ENCODE measurements at regions not wholly inside any gene's neighbourhood (a gene's known extent, or its start where the extent isn't known, plus 50 kb on each side); places are given as distances from the start of the nearest gene placed in this dataset.

DNA sequence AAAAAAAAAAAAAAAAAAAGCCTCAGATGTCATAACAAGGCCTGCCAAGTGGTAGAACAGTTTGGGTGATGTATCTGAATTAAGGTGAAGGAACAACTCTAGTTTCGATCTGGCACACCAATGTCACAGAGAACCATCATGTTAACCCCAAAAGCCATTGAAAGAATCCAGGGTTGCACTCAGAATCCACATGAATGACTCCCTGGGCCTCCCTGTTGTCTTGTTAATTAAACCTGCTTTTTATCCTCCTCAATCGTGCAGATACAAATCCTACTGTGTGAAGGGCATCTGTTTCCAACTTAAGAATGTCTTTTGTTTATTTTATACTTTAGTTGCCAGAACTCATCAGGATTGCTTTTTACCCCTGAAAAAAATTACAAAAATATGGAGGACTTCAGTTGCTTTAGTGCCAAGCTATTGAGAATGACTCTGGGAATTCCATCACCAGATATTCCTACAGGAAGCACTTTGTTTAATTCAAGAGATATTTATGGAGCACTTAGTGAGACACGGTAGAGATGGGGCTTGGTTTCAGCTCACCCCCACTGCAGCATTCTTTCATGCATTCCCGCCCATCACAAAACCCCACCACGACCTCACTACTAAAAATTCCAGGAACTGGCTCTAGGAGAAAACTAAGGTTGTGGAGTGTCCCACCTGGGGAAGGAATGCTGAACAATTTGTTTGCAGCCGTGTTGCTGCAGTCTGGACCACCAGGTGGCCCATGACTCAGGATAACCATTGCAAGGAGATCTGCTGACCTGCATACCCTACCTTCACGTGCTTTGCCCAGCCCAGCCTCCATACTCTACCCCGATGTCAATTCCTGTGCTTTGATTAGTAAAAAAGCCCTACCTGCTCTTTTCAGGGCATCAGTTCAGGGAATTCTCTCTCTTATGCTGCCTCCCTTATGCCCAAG lies 63.8 kb upstream of the GPRC5B start:
- H3K27ac ChIP-seq = no peak overlapping the region
- no peak overlapping the region for H3K4me3 ChIP-seq
- H3K9me3 ChIP-seq = no peaks in the 10 kb centered on the region
- ATAC-seq = no peak
- no peak for DNase-seq
- no peaks in the 10 kb centered on the region for H3K36me3 ChIP-seq
- no peaks in the 10 kb centered on the region for H3K4me1 ChIP-seq
- no peaks in the 10 kb centered on the region for H3K27me3 ChIP-seq
- intact Hi-C loops (cut with DNase I) = no loop called here
- TF ChIP-seq, protein P1, sequence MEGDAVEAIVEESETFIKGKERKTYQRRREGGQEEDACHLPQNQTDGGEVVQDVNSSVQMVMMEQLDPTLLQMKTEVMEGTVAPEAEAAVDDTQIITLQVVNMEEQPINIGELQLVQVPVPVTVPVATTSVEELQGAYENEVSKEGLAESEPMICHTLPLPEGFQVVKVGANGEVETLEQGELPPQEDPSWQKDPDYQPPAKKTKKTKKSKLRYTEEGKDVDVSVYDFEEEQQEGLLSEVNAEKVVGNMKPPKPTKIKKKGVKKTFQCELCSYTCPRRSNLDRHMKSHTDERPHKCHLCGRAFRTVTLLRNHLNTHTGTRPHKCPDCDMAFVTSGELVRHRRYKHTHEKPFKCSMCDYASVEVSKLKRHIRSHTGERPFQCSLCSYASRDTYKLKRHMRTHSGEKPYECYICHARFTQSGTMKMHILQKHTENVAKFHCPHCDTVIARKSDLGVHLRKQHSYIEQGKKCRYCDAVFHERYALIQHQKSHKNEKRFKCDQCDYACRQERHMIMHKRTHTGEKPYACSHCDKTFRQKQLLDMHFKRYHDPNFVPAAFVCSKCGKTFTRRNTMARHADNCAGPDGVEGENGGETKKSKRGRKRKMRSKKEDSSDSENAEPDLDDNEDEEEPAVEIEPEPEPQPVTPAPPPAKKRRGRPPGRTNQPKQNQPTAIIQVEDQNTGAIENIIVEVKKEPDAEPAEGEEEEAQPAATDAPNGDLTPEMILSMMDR (IDR thresholded peaks at IDR 0.05) = no peak

DNA sequence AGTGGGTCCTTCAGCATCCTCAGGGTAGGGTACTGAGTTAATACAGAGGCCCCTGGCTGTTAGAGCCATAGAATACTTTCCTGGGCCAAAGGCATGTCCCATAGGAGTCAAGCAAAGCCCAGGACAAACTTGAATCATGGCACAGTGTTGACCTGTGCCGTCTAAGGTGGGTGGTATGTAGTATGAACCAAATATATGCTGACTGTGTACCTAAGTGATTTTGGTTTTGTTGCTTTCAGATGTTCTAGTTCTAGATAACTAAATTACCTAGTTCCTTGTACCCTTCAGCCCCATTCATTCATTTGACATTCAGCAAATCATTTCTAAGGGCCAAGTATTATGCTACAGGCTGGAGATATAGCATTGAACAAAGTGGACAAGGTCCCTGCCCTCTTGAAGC lies 61.3 kb upstream of the GPRC5B start:
- H3K4me3 ChIP-seq = no peak overlapping the region
- no peaks in the 10 kb centered on the region for H3K36me3 ChIP-seq
- ATAC-seq (no peak), DNase-seq (no peak)
- H3K27ac ChIP-seq = no peak overlapping the region
- TF ChIP-seq, protein P1 (IDR thresholded peaks at IDR 0.05) = no peak
- intact Hi-C loops (cut with DNase I) = no loop called here
- H3K27me3 ChIP-seq = no peaks in the 10 kb centered on the region
- no peaks in the 10 kb centered on the region for H3K4me1 ChIP-seq
- no peaks in the 10 kb centered on the region for H3K9me3 ChIP-seq

DNA sequence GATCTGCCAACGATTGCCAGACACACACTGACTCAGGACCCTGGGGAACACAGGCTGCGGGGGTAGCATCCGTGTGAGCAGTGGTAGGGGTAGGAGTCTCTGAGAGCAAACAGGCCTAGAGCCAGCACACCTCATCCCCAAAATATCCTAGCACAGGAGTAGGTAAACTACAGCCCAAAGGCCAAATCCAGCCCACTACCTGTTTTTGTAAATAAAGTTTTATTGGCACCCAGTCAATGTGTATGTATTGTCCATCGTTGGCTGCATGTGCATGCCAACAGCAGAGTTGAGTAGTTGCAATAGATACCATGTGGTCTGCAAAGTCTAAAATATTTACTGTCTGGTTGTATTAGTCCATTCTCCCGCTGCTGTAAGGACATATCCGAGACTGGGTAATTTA lies 55.5 kb upstream of the GPRC5B start:
- Histone ChIP-seq H3K9me3 (no peaks in the 10 kb centered on the region), H3K36me3 (no peaks in the 10 kb centered on the region), H3K27ac (no peak overlapping the region), H3K27me3 (peaks cover 4% of the 10 kb centered on the region), H3K4me3 (no peak overlapping the region), H3K4me1 (no peaks in the 10 kb centered on the region)
- TF ChIP-seq, protein P1 (IDR thresholded peaks at IDR 0.05) = no peak
- ATAC-seq = no peak
- intact Hi-C loops (cut with DNase I) = no loop called here
- DNase-seq = no peak

DNA sequence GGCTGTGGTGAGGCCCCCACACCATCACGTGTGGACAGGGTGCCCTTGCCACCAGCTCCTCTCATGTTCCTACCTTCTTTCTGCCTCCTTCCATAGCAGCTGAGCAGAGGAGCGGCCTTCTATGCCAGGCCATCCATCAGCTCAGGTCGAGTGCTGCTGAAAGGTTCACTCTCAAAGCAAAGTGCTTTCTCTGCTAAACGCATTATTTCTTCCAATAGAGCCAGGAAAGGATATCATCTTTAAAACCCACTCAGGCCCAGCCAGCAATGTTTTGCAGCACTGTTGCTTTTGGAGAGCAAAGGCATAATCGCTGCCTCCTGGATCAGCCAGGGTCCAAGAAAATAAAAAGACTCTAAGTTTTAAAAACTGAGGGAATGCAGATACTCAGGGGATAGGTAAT lies 54.9 kb upstream of the GPRC5B start:
- Histone ChIP-seq H3K36me3 (no peaks in the 10 kb centered on the region), H3K27ac (no peak overlapping the region), H3K4me1 (no peaks in the 10 kb centered on the region), H3K27me3 (peaks cover 4% of the 10 kb centered on the region), H3K9me3 (no peaks in the 10 kb centered on the region), H3K4me3 (no peak overlapping the region)
- intact Hi-C loops (cut with DNase I) = no loop called here
- no peak for DNase-seq
- ATAC-seq = no peak
- TF ChIP-seq, protein P1 (IDR thresholded peaks at IDR 0.05) = no peak

DNA sequence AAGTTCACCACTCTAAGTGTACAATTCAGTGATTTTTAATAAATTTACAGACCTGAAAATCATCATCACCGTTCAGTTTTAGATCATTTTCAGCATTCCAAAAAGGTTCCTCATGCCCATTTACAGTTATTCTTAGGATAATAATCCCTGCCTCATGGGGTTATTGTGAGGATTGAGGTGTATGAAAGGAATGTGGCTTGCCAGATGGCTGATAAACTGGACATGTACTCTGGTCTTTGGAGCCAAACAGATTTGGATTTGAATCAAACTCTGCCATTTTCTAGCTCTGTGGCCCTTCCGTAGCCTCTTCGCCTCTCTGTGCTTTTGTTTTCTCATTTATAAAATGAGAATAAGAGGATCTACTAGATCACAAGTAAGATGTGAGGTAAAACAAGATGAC lies 53.9 kb upstream of the GPRC5B start:
- Histone ChIP-seq H3K4me1 (no peaks in the 10 kb centered on the region), H3K27me3 (peaks cover 10% of the 10 kb centered on the region), H3K27ac (no peak overlapping the region), H3K36me3 (no peaks in the 10 kb centered on the region), H3K4me3 (no peak overlapping the region), H3K9me3 (no peaks in the 10 kb centered on the region)
- intact Hi-C loops (cut with DNase I) = no loop called here
- ATAC-seq = no peak
- TF ChIP-seq, protein P1 (IDR thresholded peaks at IDR 0.05) = no peak
- DNase-seq = no peak

All from upper lobe of right lung (tissue), 1 donor.